HG02884 (cell line): ENCODE measurements at regions not wholly inside any gene's neighbourhood (a gene's known extent, or its start where the extent isn't known, plus 50 kb on each side); places are given as distances from the start of the nearest gene placed in this dataset.

ENCODE experiments used
- ATAC-seq: cut with Tn5 transposase; IDR thresholded peaks from one replicate; pipeline ENCODE4 v1.9.1; 2021; ENCODE audit warnings: mild to moderate bottlenecking, moderate library complexity; ENCODE audit not compliant: unreplicated experiment

- no peak for ATAC-seq
Measured at GRCh38 chr16:64829678-64830077, 292.2 kb downstream of the CDH11 start.

GRCh38 chr16:64826374-64826773 lies 295.5 kb downstream of the CDH11 start:
- no peak for ATAC-seq

- ATAC-seq, result no peak
Measured at GRCh38 chr16:64823481-64824075, 298.3 kb downstream of the CDH11 start.

- no peak for ATAC-seq
Measured at GRCh38 chr16:64809876-64810629, 311.8 kb downstream of the CDH11 start.

- ATAC-seq, result no peak
Measured at GRCh38 chr16:64808474-64808873, 313.4 kb downstream of the CDH11 start.

- no peak for ATAC-seq
Measured at GRCh38 chr16:64791756-64792155, 330.1 kb downstream of the CDH11 start.

- no peak for ATAC-seq
Measured at GRCh38 chr16:64784635-64785034, 337.2 kb downstream of the CDH11 start.

GRCh38 chr16:64782484-64782883 lies 339.4 kb downstream of the CDH11 start:
- ATAC-seq, result no peak

GRCh38 chr16:64780445-64780844 lies 341.4 kb downstream of the CDH11 start:
- no peak for ATAC-seq

GRCh38 chr16:64778777-64779176 lies 343.1 kb downstream of the CDH11 start:
- no peak for ATAC-seq

GRCh38 chr16:64773638-64774037 lies 348.2 kb downstream of the CDH11 start:
- ATAC-seq, result no peak

- no peak for ATAC-seq
Measured at GRCh38 chr16:64773184-64773583, 348.7 kb downstream of the CDH11 start.

GRCh38 chr16:64771273-64771672 lies 350.6 kb downstream of the CDH11 start:
- no peak for ATAC-seq

- ATAC-seq, result no peak
Measured at GRCh38 chr16:64762211-64762610, 359.7 kb downstream of the CDH11 start.

- no peak for ATAC-seq
Measured at GRCh38 chr16:64754279-64754678, 367.6 kb downstream of the CDH11 start.

- no peak for ATAC-seq
Measured at GRCh38 chr16:64751906-64752305, 370.0 kb downstream of the CDH11 start.

GRCh38 chr16:64749346-64749745 lies 372.5 kb downstream of the CDH11 start:
- ATAC-seq, result no peak

GRCh38 chr16:64745258-64745930 lies 376.5 kb downstream of the CDH11 start:
- ATAC-seq, result no peak

- ATAC-seq, result no peak
Measured at GRCh38 chr16:64742455-64743223, 379.2 kb downstream of the CDH11 start.

- ATAC-seq, result no peak
Measured at GRCh38 chr16:64740261-64740660, 381.6 kb downstream of the CDH11 start.

- ATAC-seq, result no peak
Measured at GRCh38 chr16:64738321-64738960, 383.4 kb downstream of the CDH11 start.
